Ecto neural progenitor cell (in vitro differentiated cells): ENCODE measurements at regions not wholly inside any gene's neighbourhood (a gene's known extent, or its start where the extent isn't known, plus 50 kb on each side); places are given as distances from the start of the nearest gene placed in this dataset.

Experiments used
- DNase-seq: peaks from one replicate; pipeline ENCODE4 v3.0.0-alpha.2; 2018; ENCODE audit warnings: low spot score

GRCh38 chr10:43972976-43973647 lies 324.4 kb upstream of the ZNF32 start:
- no peak for DNase-seq

- DNase-seq: no peak
These were observed 323.3 kb upstream of the ZNF32 start for GRCh38 chr10:43971981-43972380.

GRCh38 chr10:43971306-43971705 lies 322.6 kb upstream of the ZNF32 start:
- no peak for DNase-seq

GRCh38 chr10:43970717-43971116 lies 322.0 kb upstream of the ZNF32 start:
- DNase-seq: peak; percentile 37

- peak; percentile 19 for DNase-seq
These were observed 321.5 kb upstream of the ZNF32 start for GRCh38 chr10:43970018-43970698.

GRCh38 chr10:43969506-43969905 lies 320.8 kb upstream of the ZNF32 start:
- DNase-seq: peak; percentile 33

GRCh38 chr10:43968961-43969360 lies 320.3 kb upstream of the ZNF32 start:
- no peak for DNase-seq

- no peak for DNase-seq
These were observed 319.4 kb upstream of the ZNF32 start for GRCh38 chr10:43968076-43968475.

- DNase-seq: peak; percentile 1
These were observed 317.9 kb upstream of the ZNF32 start for GRCh38 chr10:43966571-43966965.

GRCh38 chr10:43965918-43966570 lies 317.4 kb upstream of the ZNF32 start:
- DNase-seq: peak; percentile 7

GRCh38 chr10:43965033-43965917 lies 316.6 kb upstream of the ZNF32 start:
- peak; percentile 22 for DNase-seq

GRCh38 chr10:43964486-43964885 lies 315.8 kb upstream of the ZNF32 start:
- no peak for DNase-seq

- DNase-seq: peak; percentile 15
These were observed 315.2 kb upstream of the ZNF32 start for GRCh38 chr10:43963793-43964425.

GRCh38 chr10:43963379-43963778 lies 314.7 kb upstream of the ZNF32 start:
- DNase-seq: no peak

- peak; percentile 33 for DNase-seq
These were observed 313.9 kb upstream of the ZNF32 start for GRCh38 chr10:43962346-43963191.

GRCh38 chr10:43961523-43962345 lies 313.1 kb upstream of the ZNF32 start:
- DNase-seq: peak; percentile 19

- DNase-seq: no peak
These were observed 312.3 kb upstream of the ZNF32 start for GRCh38 chr10:43960981-43961380.

GRCh38 chr10:43960477-43960876 lies 311.8 kb upstream of the ZNF32 start:
- peak; percentile 23 for DNase-seq

- no peak for DNase-seq
These were observed 311.4 kb upstream of the ZNF32 start for GRCh38 chr10:43960135-43960415.
